Activated naive CD4-positive, alpha-beta T cell treated with anti-CD3 and anti-CD28 coated beads, Interleukin-2, amount 10 ng/mL, durations not matched to agents 7 days and 5 days (primary cell): ENCODE measurements at regions not wholly inside any gene's neighbourhood (a gene's known extent, or its start where the extent isn't known, plus 50 kb on each side); places are given as distances from the start of the nearest gene placed in this dataset.
"Not testable (repeated sequence)": the region's sequence is repeated elsewhere in the genome, so short reads cannot be mapped to it uniquely, and the experiment has no call there.

ENCODE experiments used
- CTCF ChIA-PET: fragments of 350-600 bp; sonication (Branson Sonifier 250); formaldehyde crosslinking; loops from one replicate; lab custom pipeline; 2021; ENCODE audit warnings: antibody characterized with exemption; lab: Charles Lee
- DNase-seq: peaks from one replicate; pipeline ENCODE4 v3.0.0-alpha.2; 2020
- H3K27ac Mint-ChIP-seq: one replicate; pipeline ENCODE4 v1.8.0; 2021; ENCODE audit warnings: mild to moderate bottlenecking, moderate library complexity, mixed read lengths
- H3K27me3 Mint-ChIP-seq: one replicate; pipeline ENCODE4 v1.8.0; 2021; ENCODE audit warnings: mild to moderate bottlenecking, mixed read lengths
- H3K36me3 Mint-ChIP-seq: one replicate; pipeline ENCODE4 v1.8.0; 2021; ENCODE audit warnings: mixed read lengths
- H3K4me1 Mint-ChIP-seq: one replicate; pipeline ENCODE4 v1.8.0; 2021; ENCODE audit warnings: mixed read lengths
- H3K4me3 Mint-ChIP-seq: one replicate; pipeline ENCODE4 v1.8.0; 2021; ENCODE audit warnings: mild to moderate bottlenecking, moderate library complexity, mixed read lengths
- H3K9me3 Mint-ChIP-seq: one replicate; pipeline ENCODE4 v1.8.0; 2021; ENCODE audit warnings: mixed read lengths

- no peaks in the 10 kb centered on the region for H3K4me1 Mint-ChIP-seq
- no peaks in the 10 kb centered on the region for H3K36me3 Mint-ChIP-seq
- H3K27me3 Mint-ChIP-seq = no peaks in the 10 kb centered on the region
- H3K9me3 Mint-ChIP-seq = peaks cover 10% of the 10 kb centered on the region
- no peak overlapping the region for H3K4me3 Mint-ChIP-seq
- no peak for DNase-seq
- CTCF ChIA-PET = no interaction called here
- no peak overlapping the region for H3K27ac Mint-ChIP-seq
These were observed 266.5 kb downstream of the EIPR1 start for GRCh38 chr2:3110994-3111666.

- H3K27me3 Mint-ChIP-seq = no peaks in the 10 kb centered on the region
- DNase-seq = no peak
- no peaks in the 10 kb centered on the region for H3K4me1 Mint-ChIP-seq
- H3K27ac Mint-ChIP-seq = no peak overlapping the region
- CTCF ChIA-PET = no interaction called here
- peaks cover 10% of the 10 kb centered on the region for H3K9me3 Mint-ChIP-seq
- H3K4me3 Mint-ChIP-seq = no peak overlapping the region
- H3K36me3 Mint-ChIP-seq = no peaks in the 10 kb centered on the region
These were observed 267.1 kb downstream of the EIPR1 start for GRCh38 chr2:3110555-3110954.

- CTCF ChIA-PET = no interaction called here
- H3K36me3 Mint-ChIP-seq = no peaks in the 10 kb centered on the region
- no peak overlapping the region for H3K4me3 Mint-ChIP-seq
- peaks cover 10% of the 10 kb centered on the region for H3K9me3 Mint-ChIP-seq
- DNase-seq = no peak
- no peak overlapping the region for H3K27ac Mint-ChIP-seq
- H3K4me1 Mint-ChIP-seq = no peaks in the 10 kb centered on the region
- H3K27me3 Mint-ChIP-seq = peaks cover 4% of the 10 kb centered on the region
These were observed 268.6 kb downstream of the EIPR1 start for GRCh38 chr2:3108710-3109702.

GRCh38 chr2:3108105-3108504 is 269.5 kb downstream of the EIPR1 start:
- DNase-seq = peak; percentile 10
- Mint-ChIP-seq H3K27me3 (peaks cover 7% of the 10 kb centered on the region), H3K27ac (no peak overlapping the region), H3K9me3 (peaks cover 10% of the 10 kb centered on the region), H3K4me1 (no peaks in the 10 kb centered on the region), H3K4me3 (no peak overlapping the region), H3K36me3 (no peaks in the 10 kb centered on the region)
- CTCF ChIA-PET = no interaction called here

GRCh38 chr2:3107567-3107966 is 270.1 kb downstream of the EIPR1 start:
- Mint-ChIP-seq H3K9me3 (peaks cover 10% of the 10 kb centered on the region), H3K27me3 (peaks cover 11% of the 10 kb centered on the region), H3K4me1 (no peaks in the 10 kb centered on the region), H3K36me3 (no peaks in the 10 kb centered on the region), H3K27ac (no peak overlapping the region), H3K4me3 (no peak overlapping the region)
- CTCF ChIA-PET = no interaction called here
- DNase-seq = no peak

GRCh38 chr2:3105814-3106569 is 271.6 kb downstream of the EIPR1 start:
- H3K9me3 Mint-ChIP-seq = peaks cover 10% of the 10 kb centered on the region
- H3K4me1 Mint-ChIP-seq = no peaks in the 10 kb centered on the region
- H3K27me3 Mint-ChIP-seq = peaks cover 14% of the 10 kb centered on the region
- H3K36me3 Mint-ChIP-seq = no peaks in the 10 kb centered on the region
- DNase-seq = no peak
- H3K27ac Mint-ChIP-seq = no peak overlapping the region
- H3K4me3 Mint-ChIP-seq = no peak overlapping the region
- CTCF ChIA-PET = no interaction called here

GRCh38 chr2:3104958-3105813 is 272.4 kb downstream of the EIPR1 start:
- H3K27ac Mint-ChIP-seq, CTCF ChIA-PET, H3K36me3 Mint-ChIP-seq, H3K9me3 Mint-ChIP-seq, H3K4me3 Mint-ChIP-seq, H3K4me1 Mint-ChIP-seq, DNase-seq: not testable (repeated sequence)
- H3K27me3 Mint-ChIP-seq = peaks cover 19% of the 10 kb centered on the region

- Mint-ChIP-seq H3K27ac (no peak overlapping the region), H3K4me3 (no peak overlapping the region), H3K9me3 (no peaks in the 10 kb centered on the region), H3K27me3 (peaks cover 22% of the 10 kb centered on the region), H3K4me1 (no peaks in the 10 kb centered on the region), H3K36me3 (no peaks in the 10 kb centered on the region)
- CTCF ChIA-PET = no interaction called here
- DNase-seq = no peak
These were observed 273.4 kb downstream of the EIPR1 start for GRCh38 chr2:3104261-3104660.

GRCh38 chr2:3102922-3103569 is 274.6 kb downstream of the EIPR1 start:
- no peak overlapping the region for H3K27ac Mint-ChIP-seq
- H3K27me3 Mint-ChIP-seq = peaks cover 22% of the 10 kb centered on the region
- CTCF ChIA-PET = no interaction called here

GRCh38 chr2:3102081-3102921 is 275.3 kb downstream of the EIPR1 start:
- Mint-ChIP-seq H3K4me1 (no peaks in the 10 kb centered on the region), H3K4me3 (no peak overlapping the region), H3K27ac (no peak overlapping the region), H3K36me3 (no peaks in the 10 kb centered on the region), H3K9me3 (no peaks in the 10 kb centered on the region), H3K27me3 (peaks cover 22% of the 10 kb centered on the region)
- DNase-seq = no peak
- CTCF ChIA-PET = no interaction called here

More at GRCh38 chr2:3102922-3103569, 274.6 kb downstream of the EIPR1 start:
- no peaks in the 10 kb centered on the region for H3K4me1 Mint-ChIP-seq
- no peak for DNase-seq
- no peak overlapping the region for H3K4me3 Mint-ChIP-seq
- no peaks in the 10 kb centered on the region for H3K36me3 Mint-ChIP-seq
- H3K9me3 Mint-ChIP-seq = no peaks in the 10 kb centered on the region

GRCh38 chr2:3101016-3101942 is 276.3 kb downstream of the EIPR1 start:
- CTCF ChIA-PET = interaction anchor here (0.6 kb wide), 1 partner anchor 586 kb away, joined by 3 read pairs; no protein-coding TSS in a partner anchor
- no peaks in the 10 kb centered on the region for H3K9me3 Mint-ChIP-seq
- no peak overlapping the region for H3K27ac Mint-ChIP-seq
- no peak overlapping the region for H3K4me3 Mint-ChIP-seq
- H3K27me3 Mint-ChIP-seq = peaks cover 22% of the 10 kb centered on the region
- DNase-seq = no peak
- H3K36me3 Mint-ChIP-seq = no peaks in the 10 kb centered on the region
- H3K4me1 Mint-ChIP-seq = no peaks in the 10 kb centered on the region

- Mint-ChIP-seq H3K4me3 (no peak overlapping the region), H3K4me1 (no peaks in the 10 kb centered on the region), H3K27me3 (peaks cover 22% of the 10 kb centered on the region), H3K27ac (no peak overlapping the region), H3K36me3 (no peaks in the 10 kb centered on the region), H3K9me3 (no peaks in the 10 kb centered on the region)
- no peak for DNase-seq
- CTCF ChIA-PET = interaction anchor here (0.6 kb wide), 1 partner anchor 585 kb away, joined by 3 read pairs; no protein-coding TSS in a partner anchor
These were observed 277.2 kb downstream of the EIPR1 start for GRCh38 chr2:3100386-3100785.
